NCI-H2107 treated with DMSO at 0.1 percent for 48 hours (cell line): ENCODE measurements at regions not wholly inside any gene's neighbourhood (a gene's known extent, or its start where the extent isn't known, plus 50 kb on each side); places are given as distances from the start of the nearest gene placed in this dataset.
"Not testable (repeated sequence)": the region's sequence is repeated elsewhere in the genome, so short reads cannot be mapped to it uniquely, and the experiment has no call there.

Source experiments
- DNase-seq: peaks from one replicate; lab custom pipeline; 2025; ENCODE audit not compliant: unreplicated experiment; lab: John Stamatoyannopoulos, UW

- DNase-seq, result no peak
These were observed 112.5 kb downstream of the EFEMP1 start for GRCh38 chr2:55811048-55811447.

GRCh38 chr2:55810622-55811020 is 113.0 kb downstream of the EFEMP1 start:
- no peak for DNase-seq

- no peak for DNase-seq
These were observed 113.5 kb downstream of the EFEMP1 start for GRCh38 chr2:55809875-55810621.

DNA sequence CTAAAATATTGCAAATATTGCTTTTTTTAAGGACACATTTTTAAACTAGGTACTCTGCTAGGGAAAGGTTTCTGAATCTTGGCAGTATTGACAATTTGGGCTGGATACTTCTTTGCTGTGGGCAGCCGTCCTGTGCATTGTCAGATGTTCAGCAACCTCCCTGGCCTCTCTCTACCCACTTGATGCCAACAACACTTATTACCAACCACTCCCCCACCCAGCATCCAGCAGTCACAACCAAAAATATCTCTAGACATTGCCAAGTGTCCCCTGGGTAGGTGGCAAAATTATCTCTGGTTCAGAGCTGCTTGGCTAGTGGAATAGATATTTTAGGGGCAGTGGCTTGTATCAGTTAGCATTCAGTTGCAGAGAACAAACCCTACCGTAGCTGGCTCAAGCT is 114.3 kb upstream of the PNPT1 start:
- DNase-seq, result no peak

GRCh38 chr2:55805686-55806085 is 112.0 kb upstream of the PNPT1 start:
- DNase-seq, result no peak

DNA sequence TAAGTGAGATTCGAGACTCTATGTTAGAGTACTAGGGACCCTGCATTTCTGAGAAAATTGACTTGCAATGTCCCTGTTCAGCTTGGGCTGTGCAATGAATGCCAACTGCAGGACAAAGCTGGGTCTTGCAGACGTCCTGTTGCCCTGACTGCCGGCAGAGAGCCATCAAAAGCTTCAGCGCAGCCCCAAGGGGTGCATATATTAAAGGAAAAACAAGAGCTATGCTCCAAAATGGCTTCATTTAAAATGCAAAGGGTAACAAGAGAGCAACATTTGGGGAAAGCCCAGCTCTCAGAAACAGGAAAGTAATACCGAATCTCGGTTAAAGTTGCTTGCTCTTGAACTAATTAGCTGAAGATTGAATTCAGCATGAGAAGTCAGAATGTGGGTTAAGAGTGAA is 110.9 kb upstream of the PNPT1 start:
- DNase-seq, result no peak

GRCh38 chr2:55802067-55802466 is 108.4 kb upstream of the PNPT1 start:
- DNase-seq, result no peak

DNA sequence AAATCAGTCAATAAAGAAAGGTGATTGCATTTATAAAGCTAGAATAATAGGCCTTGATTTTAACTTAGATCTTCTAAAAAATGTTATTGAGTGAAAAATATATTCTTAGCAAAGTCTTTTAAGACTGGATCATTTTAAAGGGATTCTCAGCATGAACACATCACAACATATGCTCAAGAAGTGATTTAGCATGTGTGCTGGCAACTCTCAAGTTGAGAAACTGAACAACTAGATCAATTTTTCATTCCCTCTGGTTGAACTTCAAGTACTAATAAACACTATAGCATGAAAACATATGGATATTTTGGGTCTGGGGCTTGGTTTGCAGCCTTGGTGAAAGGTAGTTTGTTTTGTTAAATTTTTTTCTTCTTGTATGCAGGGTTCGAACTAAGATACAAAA is 107.8 kb upstream of the PNPT1 start:
- DNase-seq, result no peak

GRCh38 chr2:55799624-55800023 is 106.0 kb upstream of the PNPT1 start:
- not testable (repeated sequence) for DNase-seq

DNA sequence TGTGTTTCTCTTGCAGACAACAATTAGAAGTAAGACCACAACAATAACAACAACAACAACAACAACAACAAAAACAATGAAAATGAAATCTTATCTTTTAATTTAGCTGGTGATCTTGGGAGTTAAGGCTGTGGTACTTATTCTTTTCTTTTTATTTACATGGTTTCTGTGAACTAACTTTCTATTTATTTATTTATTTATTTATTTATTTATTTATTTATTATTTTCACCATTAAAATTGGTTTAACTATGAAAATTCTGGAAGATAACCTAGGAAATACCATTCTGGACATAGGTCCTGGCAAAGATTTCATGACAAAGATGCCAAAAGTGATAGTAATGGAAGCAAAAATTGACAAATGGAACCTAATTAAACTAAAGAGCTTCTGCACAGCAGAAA is 102.5 kb upstream of the PNPT1 start:
- DNase-seq, result no peak

GRCh38 chr2:55793602-55794001 is 100.0 kb upstream of the PNPT1 start:
- not testable (repeated sequence) for DNase-seq

DNA sequence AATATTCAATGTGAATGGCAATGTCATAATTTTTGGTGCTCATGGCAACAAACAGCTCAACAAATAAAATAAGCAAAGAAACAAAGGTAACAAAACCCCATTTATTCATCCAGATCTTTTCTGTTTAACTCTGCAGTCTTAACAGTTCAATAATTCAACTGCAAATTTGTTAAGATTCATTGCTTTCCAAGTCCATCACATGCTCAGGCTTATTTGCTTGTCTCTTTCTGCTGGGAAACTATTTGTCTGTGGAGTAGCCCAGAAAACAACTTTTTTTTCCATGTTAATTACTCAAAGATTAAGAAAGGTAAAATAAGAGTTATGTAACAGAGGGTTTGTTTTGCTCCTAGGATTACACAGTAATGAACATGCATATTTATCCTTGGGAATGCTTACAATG is 92.6 kb upstream of the PNPT1 start:
- no peak for DNase-seq

DNA sequence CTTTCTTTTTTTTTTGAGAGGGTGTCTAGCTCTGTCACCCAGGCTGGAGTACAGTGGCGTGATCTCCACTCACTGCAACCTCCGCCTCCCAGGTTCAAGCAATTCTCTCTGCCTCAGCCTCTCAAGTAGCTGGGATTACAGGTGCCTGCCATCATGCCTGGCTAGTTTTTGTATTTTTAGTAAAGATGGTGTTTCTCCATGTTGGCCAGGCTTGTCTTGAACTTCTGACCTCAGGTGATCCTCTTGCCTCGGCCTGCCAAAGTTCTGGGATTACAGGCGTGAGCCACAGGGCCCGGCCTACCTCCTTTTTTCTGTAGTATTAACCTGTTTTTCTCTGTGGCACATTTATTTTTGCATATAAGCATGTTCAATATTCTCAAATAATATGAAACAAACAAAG is 90.1 kb upstream of the PNPT1 start:
- not testable (repeated sequence) for DNase-seq

DNA sequence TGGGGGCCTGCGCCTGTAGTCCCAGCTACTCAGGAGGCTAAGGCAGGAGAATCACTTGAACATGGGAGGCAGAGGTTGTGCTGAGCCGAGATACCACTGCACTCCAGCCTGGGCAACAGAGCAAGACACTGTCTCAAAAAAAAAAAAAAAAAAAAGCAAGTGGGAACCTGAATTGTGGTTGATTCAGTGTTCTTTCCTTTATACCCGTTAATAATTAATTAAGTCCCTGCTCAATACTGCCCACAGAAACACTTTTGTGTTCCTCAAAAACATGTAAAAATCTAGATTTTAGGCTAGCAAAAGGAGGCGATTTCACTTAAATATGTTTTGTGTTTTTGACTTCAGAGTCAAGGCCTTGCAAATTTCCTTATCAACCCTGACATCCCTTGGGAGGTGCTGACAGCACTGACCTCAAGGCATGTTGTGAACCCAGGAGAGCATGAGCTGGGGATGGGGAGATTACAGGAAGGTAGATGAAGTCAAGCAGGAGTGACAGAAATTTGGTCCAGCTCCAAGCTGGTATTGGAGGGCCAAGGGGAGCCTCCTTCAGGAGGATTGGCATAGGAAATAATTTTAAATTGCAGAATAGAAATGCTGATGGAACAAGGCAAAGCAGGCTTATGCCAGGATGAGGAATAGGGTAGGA is 89.0 kb upstream of the PNPT1 start:
- DNase-seq, result no peak

GRCh38 chr2:55781542-55781941 is 87.9 kb upstream of the PNPT1 start:
- DNase-seq, result no peak

- no peak for DNase-seq
These were observed 87.1 kb upstream of the PNPT1 start for GRCh38 chr2:55780697-55781096.

DNA sequence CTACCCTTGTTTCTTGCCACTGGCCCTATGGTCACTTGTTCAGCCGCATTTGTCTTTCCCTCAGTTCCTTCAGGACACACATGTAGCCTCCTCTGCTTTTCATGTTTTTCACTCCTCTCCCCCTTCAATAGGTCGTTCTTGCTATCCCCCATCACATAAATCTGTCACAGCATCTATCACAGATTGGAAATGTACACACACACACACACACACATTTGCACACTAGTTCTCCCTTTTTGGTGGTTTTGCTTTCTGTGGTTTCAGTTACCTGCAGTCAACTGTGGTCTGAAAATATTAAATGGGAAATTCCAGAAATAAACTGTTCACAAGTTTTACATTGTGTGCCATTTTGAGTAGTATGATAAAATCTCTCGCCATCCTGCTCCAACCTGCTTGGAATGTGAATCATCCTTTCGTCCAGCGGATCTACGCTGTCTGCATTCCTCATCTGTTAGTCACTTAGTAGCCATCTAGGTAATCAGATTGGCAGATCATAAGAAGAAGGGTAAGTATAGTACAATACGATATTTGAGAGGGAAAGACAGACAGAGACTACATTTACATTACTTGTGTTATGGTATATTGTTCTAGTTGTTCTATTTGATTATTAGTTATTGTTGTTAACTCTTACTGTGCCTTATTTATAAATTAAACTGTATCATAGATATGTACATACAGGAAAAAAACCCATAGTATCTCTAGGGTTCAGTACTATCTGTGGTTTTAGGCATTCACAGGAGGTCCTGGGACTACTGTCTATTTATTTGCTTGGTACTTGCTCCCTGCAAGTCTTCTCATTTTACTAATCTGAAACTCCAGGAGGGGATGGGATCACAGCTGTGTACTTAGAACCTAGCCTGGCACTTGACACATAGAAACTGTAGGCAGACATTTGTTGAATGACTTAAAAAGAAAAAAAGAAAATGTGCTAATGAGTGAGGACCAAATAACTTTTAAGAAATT is 86.1 kb upstream of the PNPT1 start:
- no peak for DNase-seq

DNA sequence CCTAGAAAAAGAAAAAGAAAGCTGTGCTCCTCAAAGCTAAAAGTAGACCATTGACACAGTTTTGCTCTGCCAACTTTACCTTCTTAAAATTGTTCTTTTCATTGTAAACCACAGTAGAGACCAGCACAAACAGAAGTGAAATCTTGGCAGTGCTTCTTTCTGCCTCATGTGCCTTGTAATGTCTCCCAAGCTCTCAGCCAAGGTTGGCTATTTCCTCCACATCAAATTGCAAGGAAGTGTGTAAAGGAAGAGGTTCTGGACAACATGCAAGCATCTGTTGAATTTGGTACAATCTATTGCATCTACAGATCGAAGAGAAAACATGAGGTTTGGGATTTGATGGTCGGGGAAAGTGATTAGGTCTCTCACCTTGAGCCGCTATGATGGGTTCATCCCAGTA is 83.3 kb upstream of the PNPT1 start:
- no peak for DNase-seq

DNA sequence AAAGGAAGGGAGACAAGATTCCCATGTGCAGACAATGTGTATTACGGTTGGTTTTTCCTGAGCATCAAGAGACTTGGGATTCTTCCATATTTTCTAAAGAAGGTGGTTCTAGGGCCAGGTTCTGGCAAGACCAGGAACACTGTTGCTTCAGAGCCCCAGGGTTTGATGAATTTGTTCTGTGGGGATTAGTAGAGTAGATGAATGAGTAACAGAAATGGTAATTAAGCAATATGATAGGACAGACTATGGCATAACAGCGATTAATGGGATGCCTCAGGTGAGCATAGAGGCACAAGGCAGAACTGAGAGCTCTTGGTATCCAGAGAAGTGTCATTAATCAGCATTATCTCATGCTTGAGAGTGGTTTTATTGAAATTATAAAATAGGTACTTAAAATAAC is 82.8 kb upstream of the PNPT1 start:
- no peak for DNase-seq

- no peak for DNase-seq
These were observed 82.2 kb upstream of the PNPT1 start for GRCh38 chr2:55775828-55776227.

DNA sequence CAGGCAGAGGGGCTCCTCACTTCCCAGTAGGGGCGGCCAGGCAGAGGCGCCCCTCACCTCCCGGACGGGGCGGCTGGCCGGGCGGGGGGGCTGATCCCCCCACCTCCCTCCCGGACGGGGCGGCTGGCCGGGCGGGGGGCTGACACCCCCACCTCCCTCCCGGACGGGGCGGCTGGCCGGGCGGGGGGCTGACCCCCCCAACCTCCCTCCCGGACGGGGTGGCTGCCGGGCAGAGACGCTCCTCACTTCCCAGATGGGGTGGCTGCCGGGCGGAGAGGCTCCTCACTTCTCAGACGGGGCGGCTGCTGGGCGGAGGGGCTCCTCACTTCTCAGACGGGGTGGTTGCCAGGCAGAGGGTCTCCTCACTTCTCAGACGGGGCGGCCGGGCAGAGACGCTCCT is 80.0 kb upstream of the PNPT1 start:
- not testable (repeated sequence) for DNase-seq
